NT2/D1 (cell line): ENCODE measurements at regions not wholly inside any gene's neighbourhood (a gene's known extent, or its start where the extent isn't known, plus 50 kb on each side); places are given as distances from the start of the nearest gene placed in this dataset.

ENCODE experiments used
- SUZ12 ChIP-seq: IDR thresholded peaks from 2 replicates; pipeline ENCODE4 v1.6.1; 2011; ENCODE audit not compliant: insufficient read length, insufficient read depth; ENCODE audit errors: extremely low read depth
- YY1 ChIP-seq: IDR thresholded peaks from 2 replicates; pipeline ENCODE4 v1.6.1; 2011; ENCODE audit not compliant: insufficient read length, insufficient read depth
- ZNF274 ChIP-seq: IDR thresholded peaks from 2 replicates; pipeline ENCODE4 v1.6.1; 2011; ENCODE audit warnings: mild to moderate bottlenecking, low read depth, low read length

DNA sequence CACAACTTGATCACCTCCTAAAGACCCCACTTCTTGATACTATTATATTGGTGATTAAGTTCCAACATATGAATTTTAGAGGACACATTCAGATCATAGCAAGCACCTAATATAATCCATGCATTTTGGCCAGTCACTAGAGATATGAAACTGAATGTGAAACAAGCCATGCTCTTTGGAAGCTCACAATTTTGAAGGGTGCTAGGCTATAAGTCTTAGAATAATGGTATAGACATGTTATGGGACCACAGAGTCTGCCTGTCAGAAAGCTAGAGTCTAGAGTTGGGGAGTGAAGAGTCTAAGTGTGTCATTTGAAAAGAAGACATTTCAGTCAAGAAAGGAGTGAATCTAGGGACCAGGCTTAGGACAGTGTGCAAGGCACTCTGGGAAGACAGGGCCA lies 186.4 kb upstream of the SLC24A5 start:
- TF ChIP-seq YY1 (no peak), ZNF274 (no peak), SUZ12 (no peak)
